HG02938 (cell line): ENCODE measurements at regions not wholly inside any gene's neighbourhood (a gene's known extent, or its start where the extent isn't known, plus 50 kb on each side); places are given as distances from the start of the nearest gene placed in this dataset.
"Not testable (repeated sequence)": the region's sequence is repeated elsewhere in the genome, so short reads cannot be mapped to it uniquely, and the experiment has no call there.

Source experiments
- ATAC-seq: cut with Tn5 transposase; IDR thresholded peaks from one replicate; pipeline ENCODE4 v1.9.1; 2021; ENCODE audit warnings: mild to moderate bottlenecking, moderate library complexity; ENCODE audit not compliant: unreplicated experiment

DNA sequence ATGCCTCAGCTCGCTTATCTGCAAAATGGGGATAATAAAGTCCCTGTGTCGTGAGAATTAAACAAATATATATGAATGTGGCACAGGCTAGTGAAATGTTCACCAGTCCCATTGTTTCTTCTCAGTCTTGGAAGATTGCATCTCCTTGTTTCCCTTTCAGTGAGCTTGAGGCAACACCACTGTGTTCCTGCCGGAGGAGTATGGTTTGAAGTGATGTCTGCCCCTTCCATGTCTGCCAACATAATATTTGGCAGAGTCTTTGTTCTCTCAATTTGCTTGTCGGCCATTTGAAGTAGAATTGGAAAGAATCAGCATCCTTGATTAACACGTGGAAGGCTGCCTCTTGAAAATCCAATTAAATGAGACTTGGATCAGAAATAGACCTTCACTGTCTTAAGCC, 1088.5 kb upstream of the INTU start:
- no peak for ATAC-seq

DNA sequence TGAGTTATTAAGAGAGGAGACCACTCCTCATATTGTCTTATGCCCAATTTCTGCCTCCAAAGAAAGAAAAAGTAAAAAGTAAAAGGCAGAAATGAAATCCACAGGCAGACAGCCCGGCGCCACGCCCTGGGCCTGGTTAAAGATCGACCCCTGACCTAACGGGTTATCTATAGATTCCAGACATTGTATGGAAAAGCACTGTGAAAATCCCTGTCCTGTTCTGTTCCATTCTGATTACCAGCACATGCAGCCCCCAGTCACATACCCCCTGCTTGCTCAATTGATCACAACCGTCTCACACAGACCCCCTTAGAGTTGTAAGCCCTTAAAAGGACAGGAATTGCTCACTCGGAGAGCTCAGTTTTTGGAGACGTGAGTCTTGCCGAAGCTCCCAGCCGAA, 1086.6 kb upstream of the INTU start:
- ATAC-seq: not testable (repeated sequence)

GRCh38 chr4:126547352-126547751, 1085.4 kb upstream of the INTU start:
- no peak for ATAC-seq

GRCh38 chr4:126548890-126549289, 1083.9 kb upstream of the INTU start:
- ATAC-seq: no peak

DNA sequence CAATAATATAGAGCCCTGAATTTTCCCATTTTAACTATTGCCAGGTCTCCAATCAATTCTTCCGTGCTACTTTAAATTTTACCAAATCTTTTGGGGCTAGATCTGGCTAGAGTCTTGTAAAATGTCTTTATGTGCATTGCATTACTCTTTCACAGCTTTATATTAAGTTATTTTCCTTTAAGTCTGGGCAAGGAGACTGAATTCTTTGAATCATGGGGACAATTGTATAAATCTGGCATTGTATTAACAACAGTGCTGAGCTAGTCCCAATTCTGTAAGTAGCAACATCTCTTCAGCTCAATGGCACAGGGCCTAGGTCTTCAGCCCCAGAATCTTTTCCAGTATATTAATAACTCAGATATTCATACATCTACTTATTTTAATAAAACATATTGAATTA, 1080.4 kb upstream of the INTU start:
- no peak for ATAC-seq

- no peak for ATAC-seq
These were observed 1079.5 kb upstream of the INTU start for GRCh38 chr4:126553248-126553647.

DNA sequence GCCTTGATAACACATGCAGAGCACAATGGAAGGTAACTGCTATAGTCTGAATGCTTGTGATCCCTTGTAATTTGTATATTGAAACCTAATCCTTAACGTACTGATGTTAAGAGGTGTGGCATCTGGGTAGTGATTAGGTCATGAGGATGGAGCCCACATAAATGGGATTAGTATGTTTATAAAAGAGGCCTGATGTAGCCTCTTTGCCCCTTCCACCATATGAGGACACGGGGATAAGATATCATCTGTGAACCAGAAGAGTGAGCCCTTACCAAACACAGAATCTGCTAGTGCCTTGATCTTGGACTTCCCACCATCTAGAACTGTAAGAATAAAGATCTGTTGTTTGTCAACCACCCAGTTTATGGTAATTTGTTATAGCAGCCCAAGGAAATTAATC, 1074.2 kb upstream of the INTU start:
- ATAC-seq: no peak

- ATAC-seq: no peak
These were observed 1072.8 kb upstream of the INTU start for GRCh38 chr4:126559961-126560360.

DNA sequence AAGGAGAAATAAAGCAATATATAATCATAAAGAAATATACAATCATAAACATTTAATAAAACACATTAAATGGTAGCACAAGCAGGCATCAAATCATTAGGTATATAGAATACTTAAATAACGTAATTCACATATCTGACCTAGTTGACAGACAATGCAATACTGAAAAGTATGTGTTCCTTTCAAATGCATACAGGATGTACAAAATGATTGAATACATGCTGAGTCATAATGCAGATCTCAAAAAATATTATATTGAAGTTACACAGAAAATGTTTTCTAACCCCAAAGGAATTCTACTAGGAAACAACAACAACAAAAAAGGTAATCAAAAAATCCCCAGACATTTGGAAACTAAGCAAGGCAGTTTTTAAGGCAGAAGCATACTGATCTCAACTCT, 1072.0 kb upstream of the INTU start:
- no peak for ATAC-seq

DNA sequence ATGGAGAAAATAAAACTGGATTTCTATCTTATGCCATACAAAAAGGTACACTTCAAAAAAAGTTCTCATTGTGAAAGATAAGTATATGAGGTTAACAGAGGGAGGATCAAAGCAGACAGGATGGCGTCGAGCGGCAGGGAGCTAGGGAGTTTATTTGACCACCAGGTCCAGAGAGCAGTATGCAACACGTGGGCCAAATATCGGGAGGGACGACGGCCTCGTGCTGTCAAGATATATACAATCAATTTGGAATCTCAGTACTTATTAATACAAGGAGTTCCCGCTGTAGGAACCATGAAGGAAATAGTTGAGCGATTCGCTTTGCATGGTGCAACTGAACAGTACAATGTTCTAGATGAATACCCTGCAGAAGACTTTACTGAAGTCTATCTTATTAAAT, 1069.4 kb upstream of the INTU start:
- ATAC-seq: no peak

DNA sequence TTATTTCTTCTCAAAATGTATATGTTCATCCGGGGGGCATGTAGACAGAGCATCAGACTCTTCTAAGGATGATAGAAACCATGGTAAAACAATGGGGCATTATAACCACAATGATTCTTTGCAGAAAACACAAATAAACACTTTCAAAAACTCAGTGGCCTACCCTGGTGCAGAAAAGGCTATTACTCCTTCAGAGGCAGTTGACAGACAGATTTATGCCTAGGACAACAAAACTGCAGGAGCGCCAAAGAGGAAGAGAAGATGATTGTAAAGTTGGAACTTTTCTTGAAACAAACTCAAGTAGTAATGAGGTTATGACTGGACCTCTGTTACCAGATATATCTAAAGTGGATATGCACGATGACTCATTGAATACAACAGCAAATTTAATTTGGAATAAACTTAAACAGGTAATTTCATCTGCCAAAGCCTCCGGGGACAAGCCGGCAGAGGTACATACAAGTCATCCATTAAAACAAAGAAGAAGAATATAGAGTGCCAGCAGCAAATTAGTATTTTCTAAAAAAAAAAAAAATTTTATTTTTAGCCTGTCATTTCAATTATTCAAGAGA, 1068.4 kb upstream of the INTU start:
- ATAC-seq: no peak

GRCh38 chr4:126568652-126569570, 1063.8 kb upstream of the INTU start:
- no peak for ATAC-seq

DNA sequence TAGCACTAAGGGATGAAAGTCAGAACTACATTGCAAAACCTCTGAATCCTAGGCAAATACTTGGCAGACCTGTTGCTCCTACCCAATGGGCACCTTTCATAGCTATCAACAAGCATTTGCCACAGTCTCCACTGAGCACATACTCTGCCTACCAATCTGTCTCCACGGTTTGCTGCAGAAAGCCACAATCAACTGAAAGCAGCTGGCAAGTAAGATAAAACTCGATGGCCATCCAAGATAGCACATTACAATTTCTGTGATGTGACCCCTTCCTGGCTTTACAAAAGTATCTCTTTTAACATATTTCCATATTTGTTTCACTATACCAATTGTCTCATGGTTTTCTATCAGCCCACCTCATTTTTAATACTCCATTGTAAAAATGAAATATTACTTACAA, 1060.5 kb upstream of the INTU start:
- ATAC-seq: no peak

- ATAC-seq: no peak
These were observed 1050.0 kb upstream of the INTU start for GRCh38 chr4:126582737-126583136.

DNA sequence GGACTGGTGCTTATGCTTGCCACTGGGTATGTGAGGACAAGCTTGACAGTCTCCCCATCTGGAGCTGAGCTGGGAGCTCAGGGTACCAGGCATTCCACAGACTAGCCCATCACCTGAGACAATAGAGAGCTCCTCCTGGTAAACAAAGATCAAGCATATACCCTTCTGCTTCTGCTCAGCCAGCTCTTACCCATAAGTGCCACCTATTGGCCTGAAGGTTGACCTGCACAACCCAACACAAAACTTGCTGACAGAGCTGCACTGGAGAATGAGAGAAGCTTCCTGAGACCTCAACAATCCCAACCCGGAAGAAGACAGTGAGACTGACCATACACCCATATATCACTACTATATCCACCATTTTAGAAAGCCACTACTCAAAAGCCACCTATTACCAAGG, 1049.2 kb upstream of the INTU start:
- ATAC-seq: no peak

DNA sequence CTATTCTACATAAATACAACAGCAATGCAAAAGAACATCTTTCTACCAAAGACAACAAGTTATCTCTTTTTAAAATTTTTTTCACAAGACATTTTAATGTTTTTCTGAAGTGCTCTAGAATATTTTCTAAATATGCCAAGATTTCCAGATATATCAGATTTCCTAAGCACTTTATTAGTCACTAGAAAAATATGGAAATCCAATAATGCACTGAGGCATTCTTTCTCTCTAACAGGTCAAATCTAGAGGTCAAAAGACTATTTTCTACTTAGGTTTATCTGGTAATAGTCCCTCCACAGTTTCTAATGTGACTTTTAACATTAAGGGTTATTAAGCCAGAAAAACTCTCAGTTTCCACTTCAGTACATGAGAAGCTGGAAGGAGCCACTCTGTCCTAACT, 1041.2 kb upstream of the INTU start:
- ATAC-seq: no peak

DNA sequence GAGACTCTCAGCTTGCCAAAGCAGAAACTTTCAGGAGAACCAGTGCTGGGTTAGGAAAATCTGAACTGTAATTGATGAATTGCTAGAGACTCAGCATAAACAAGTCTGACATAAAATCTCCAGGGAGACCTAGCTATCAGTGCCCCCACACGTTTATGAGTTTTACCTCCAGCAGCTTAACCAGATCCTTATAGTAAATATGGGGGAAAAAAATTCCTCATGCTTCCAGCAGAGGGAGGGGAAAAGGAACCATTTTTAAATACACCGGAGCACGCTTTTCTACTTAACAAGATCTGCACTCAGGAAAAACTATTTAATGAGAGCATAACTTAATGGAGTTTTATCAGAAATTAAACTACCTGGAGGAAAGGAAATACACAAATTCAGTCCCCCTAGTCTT, 1040.7 kb upstream of the INTU start:
- ATAC-seq: no peak

DNA sequence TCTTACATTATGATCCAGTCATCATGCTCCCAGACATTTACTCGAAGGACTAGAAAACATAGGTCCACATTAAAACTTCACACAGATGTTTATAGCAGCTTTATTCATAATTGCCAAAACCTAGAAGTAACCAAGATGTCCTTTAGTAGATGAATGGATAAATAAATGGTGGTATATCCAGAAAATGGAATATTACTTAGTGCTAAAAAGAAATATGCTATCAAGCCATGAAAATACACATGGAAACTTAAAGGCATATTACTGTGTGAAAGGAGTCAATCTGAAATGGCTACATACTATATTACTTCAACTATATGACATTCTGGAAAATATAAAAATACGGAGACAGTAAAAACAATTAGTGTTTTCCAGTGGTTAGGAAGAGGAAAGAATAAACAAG, 1039.1 kb upstream of the INTU start:
- ATAC-seq: no peak

- ATAC-seq: no peak
These were observed 1037.1 kb upstream of the INTU start for GRCh38 chr4:126595643-126596042.

DNA sequence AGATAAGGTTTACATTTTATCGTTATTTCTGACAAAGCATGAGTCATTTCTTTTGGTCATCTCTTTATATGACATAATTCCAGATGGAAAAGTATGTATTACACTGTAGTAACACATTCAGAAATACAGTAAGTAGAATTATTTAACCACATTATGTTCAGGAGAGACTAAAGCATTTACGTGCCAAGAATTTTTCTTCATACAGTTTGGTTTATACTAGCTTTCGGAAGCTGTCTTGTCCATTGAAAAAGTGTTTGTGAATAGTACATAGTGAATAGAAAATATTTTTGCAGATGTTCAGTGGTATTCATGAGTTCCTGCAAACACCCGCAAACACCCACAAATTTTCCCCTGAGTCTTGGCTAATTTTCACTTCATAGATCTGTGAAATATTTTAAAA, 1033.0 kb upstream of the INTU start:
- no peak for ATAC-seq

GRCh38 chr4:126603210-126603609, 1029.5 kb upstream of the INTU start:
- ATAC-seq: no peak

DNA sequence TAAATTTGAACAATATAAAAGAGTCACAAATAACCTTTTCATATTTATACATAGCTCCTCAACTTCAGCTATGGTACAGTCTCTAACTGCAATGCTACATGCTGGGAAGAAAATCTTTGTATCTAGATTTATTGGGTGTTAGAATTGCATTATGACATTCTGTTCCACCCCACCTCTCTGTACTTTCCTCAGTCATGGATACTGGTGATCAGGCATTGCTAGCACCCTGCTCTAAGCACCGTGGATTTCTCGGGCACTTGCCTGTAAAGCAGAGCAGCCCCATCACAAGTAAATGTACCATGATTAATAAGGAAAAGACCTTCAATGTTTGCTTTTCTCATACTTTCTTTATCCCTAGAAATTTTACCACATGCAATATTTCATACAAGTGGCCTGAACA, 1028.9 kb upstream of the INTU start:
- peak; percentile 19 for ATAC-seq
